DND-41 (cell line): ENCODE measurements at regions not wholly inside any gene's neighbourhood (a gene's known extent, or its start where the extent isn't known, plus 50 kb on each side); places are given as distances from the start of the nearest gene placed in this dataset.

Experiments
- ATAC-seq: fragments of 200-7000 bp; cut with Tn5 transposase; 3 replicates; pipeline ENCODE4 v1.9.1; 2021; ENCODE audit warnings: low read depth; ENCODE audit not compliant: insufficient read depth
- DNase-seq: peaks from one replicate; pipeline ENCODE4 v3.0.0-alpha.2; 2020
- H2AFZ ChIP-seq: 2 replicates; pipeline ENCODE4 v1.6.0; 2012; ENCODE audit warnings: low read depth, low read length
- H3K27ac ChIP-seq: 2 replicates; pipeline ENCODE4 v1.5.1; 2012; ENCODE audit warnings: low read length, inconsistent platforms
- H3K27me3 ChIP-seq: fragments of 200-600 bp; sonication (generic); 2 replicates; pipeline ENCODE4 v1.6.0; 2012; ENCODE audit warnings: low read length, mild to moderate bottlenecking, inconsistent platforms; ENCODE audit not compliant: insufficient read depth, poor library complexity
- H3K36me3 ChIP-seq: 2 replicates; pipeline ENCODE4 v1.5.1; 2012; ENCODE audit warnings: low read length, inconsistent platforms; ENCODE audit not compliant: insufficient read depth
- H3K4me1 ChIP-seq: 2 replicates; pipeline ENCODE4 v1.5.1; 2012; ENCODE audit warnings: mild to moderate bottlenecking, low read length; ENCODE audit not compliant: insufficient read depth
- H3K4me2 ChIP-seq: 2 replicates; pipeline ENCODE4 v1.6.0; 2012; ENCODE audit warnings: mild to moderate bottlenecking, moderate library complexity, low read length, inconsistent platforms; ENCODE audit not compliant: insufficient read depth
- H3K4me3 ChIP-seq, 2 experiments: fragments of 200-600 bp in 1 of 2; shearing (Covaris generic) in 1 of 2; 2 replicates each; pipeline ENCODE4 v1.5.1; 2012 to 2016; ENCODE audit warnings: inconsistent platforms in 2 of 2, low read length in 2 of 2, mild to moderate bottlenecking in 2 of 2, low read depth in 1 of 2, moderate library complexity in 1 of 2
- H3K79me2 ChIP-seq: 2 replicates; pipeline ENCODE4 v1.6.0; 2012; ENCODE audit warnings: low read length, inconsistent platforms; ENCODE audit not compliant: insufficient read depth
- H3K9ac ChIP-seq: 2 replicates; pipeline ENCODE4 v1.6.0; 2012; ENCODE audit warnings: low read depth, mild to moderate bottlenecking, inconsistent platforms, low read length, moderate library complexity
- H3K9me3 ChIP-seq: 2 replicates; pipeline ENCODE4 v1.5.1; 2012; ENCODE audit warnings: low read length, moderate library complexity, mild to moderate bottlenecking, inconsistent platforms; ENCODE audit not compliant: insufficient read depth, severe bottlenecking
- H4K20me1 ChIP-seq: 2 replicates; pipeline ENCODE4 v1.6.0; 2012; ENCODE audit warnings: low read length; ENCODE audit not compliant: insufficient read depth
- EZH2 ChIP-seq: IDR thresholded peaks from 3 replicates; pipeline ENCODE4 v1.6.1; 2012; ENCODE audit warnings: borderline replicate concordance, low read depth, mild to moderate bottlenecking, moderate library complexity, low read length, inconsistent platforms; ENCODE audit not compliant: severe bottlenecking
- TF ChIP-seq, protein P1 (sequence below): IDR thresholded peaks from 2 replicates; pipeline ENCODE4 v1.5.1; 2012; ENCODE audit warnings: borderline replicate concordance, low read length, moderate library complexity, mild to moderate bottlenecking; ENCODE audit not compliant: poor library complexity, severe bottlenecking; ENCODE audit errors: extremely low read depth

DNA sequence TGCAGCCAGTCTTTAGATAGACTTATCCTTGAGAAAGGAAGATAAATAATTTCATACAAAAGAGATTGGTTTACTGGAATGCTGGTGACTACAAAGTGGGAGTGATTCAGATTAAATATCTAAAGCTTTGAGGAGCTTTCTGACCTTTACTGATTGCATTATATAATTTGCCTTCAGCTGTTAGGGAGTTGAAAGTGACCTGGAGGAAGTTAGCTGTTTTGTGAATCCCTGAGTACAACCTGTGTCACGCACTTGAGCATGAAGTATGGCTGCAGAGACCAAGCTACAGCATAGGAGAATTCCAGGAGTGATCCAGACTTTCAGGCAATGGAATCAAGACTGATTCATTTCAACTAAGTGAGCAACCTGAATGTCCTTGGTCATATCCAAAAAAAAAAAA, 1848.3 kb upstream of the RAG2 start:
- Histone ChIP-seq H3K9me3 (no peaks in the 10 kb centered on the region), H3K4me1 (no peaks in the 10 kb centered on the region), H3K27ac (no peak overlapping the region), H3K27me3 (no peaks in the 10 kb centered on the region), H3K79me2 (no peaks in the 10 kb centered on the region), H3K4me3 (no peak overlapping the region), H3K9ac (no peak overlapping the region), H3K4me2 (no peak overlapping the region), H3K36me3 (no peaks in the 10 kb centered on the region), H4K20me1 (no peaks in the 10 kb centered on the region), H2AFZ (no peak overlapping the region)
- DNase-seq (no peak), ATAC-seq (no peak)
- TF ChIP-seq EZH2: no peak
- TF ChIP-seq, protein P1, sequence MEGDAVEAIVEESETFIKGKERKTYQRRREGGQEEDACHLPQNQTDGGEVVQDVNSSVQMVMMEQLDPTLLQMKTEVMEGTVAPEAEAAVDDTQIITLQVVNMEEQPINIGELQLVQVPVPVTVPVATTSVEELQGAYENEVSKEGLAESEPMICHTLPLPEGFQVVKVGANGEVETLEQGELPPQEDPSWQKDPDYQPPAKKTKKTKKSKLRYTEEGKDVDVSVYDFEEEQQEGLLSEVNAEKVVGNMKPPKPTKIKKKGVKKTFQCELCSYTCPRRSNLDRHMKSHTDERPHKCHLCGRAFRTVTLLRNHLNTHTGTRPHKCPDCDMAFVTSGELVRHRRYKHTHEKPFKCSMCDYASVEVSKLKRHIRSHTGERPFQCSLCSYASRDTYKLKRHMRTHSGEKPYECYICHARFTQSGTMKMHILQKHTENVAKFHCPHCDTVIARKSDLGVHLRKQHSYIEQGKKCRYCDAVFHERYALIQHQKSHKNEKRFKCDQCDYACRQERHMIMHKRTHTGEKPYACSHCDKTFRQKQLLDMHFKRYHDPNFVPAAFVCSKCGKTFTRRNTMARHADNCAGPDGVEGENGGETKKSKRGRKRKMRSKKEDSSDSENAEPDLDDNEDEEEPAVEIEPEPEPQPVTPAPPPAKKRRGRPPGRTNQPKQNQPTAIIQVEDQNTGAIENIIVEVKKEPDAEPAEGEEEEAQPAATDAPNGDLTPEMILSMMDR: no peak

DNA sequence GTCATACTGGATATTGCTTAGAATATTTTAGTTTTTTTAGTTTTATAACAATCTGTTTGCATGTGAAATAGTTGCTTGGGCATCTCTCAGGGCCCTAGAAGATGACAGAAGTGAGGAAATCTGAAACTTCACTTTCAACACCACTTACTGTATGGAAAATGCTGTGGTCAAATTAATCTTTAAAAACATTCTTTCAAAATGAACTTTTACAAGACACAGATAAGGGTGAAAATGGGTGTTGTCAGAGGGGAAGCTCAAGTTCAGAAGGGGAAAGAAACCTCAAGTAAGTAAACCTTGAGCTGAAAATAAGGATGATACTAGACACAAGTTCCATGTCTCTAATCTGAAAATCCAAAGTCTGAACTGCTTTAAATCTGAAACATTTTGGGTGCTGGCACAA, 1840.1 kb upstream of the RAG2 start:
- Histone ChIP-seq H3K4me3 (no peak overlapping the region), H3K4me1 (no peaks in the 10 kb centered on the region), H3K9ac (no peak overlapping the region), H3K9me3 (no peaks in the 10 kb centered on the region), H2AFZ (no peak overlapping the region), H3K4me2 (no peak overlapping the region), H3K27ac (no peak overlapping the region), H4K20me1 (no peaks in the 10 kb centered on the region), H3K36me3 (no peaks in the 10 kb centered on the region), H3K27me3 (no peaks in the 10 kb centered on the region), H3K79me2 (no peaks in the 10 kb centered on the region)
- TF ChIP-seq EZH2: no peak
- TF ChIP-seq, protein P1: no peak
- ATAC-seq (no peak), DNase-seq (no peak)

DNA sequence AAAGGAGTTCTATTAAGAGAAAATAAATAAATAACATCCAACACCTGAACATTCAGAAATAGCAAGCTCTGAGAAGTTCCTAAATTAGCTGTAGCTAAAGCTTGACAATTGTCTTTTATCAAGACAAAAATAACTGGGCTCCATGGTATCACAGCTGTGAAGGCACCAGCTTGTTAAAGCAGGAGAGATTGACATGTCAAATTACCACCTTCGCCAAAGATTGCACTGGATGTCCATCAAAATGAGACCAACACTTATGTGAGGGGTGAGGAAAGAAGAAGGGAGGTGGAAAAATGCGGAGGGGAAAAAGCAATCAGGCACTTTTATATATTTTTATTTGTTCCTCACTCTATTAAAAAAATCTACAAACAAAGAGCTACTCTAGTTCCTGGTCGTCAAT, 1827.5 kb upstream of the RAG2 start:
- no peak overlapping the region for H3K9ac ChIP-seq
- H4K20me1 ChIP-seq: no peaks in the 10 kb centered on the region
- no peaks in the 10 kb centered on the region for H3K4me1 ChIP-seq
- H3K79me2 ChIP-seq: no peaks in the 10 kb centered on the region
- no peak overlapping the region for H3K27ac ChIP-seq
- H3K36me3 ChIP-seq: no peaks in the 10 kb centered on the region
- no peak for TF ChIP-seq EZH2
- no peak overlapping the region for H3K4me3 ChIP-seq
- no peak overlapping the region for H2AFZ ChIP-seq
- ATAC-seq (no peak), DNase-seq (no peak)
- H3K27me3 ChIP-seq: no peaks in the 10 kb centered on the region
- no peaks in the 10 kb centered on the region for H3K9me3 ChIP-seq
- no peak overlapping the region for H3K4me2 ChIP-seq

DNA sequence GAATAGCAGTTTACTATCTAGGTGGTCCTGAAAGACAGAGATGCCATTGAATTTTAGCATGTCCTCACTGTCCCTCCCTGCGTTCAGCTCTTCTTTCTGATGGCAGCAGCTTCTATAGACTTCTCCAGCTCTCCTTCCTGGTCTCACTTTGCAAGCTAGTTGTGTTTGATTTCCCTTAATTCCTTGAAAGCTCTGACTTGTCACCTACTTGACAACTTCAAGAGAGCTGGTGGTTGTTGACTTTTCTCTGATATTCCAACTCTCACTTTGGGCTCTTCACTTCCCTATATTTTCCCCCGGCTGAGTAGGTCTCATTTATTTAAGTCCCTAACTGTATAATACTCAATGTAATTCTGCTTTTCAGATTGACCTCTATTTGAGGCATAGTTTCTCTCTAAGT, 1825.0 kb upstream of the RAG2 start:
- Histone ChIP-seq H3K9ac (no peak overlapping the region), H3K4me2 (no peak overlapping the region), H3K4me1 (no peaks in the 10 kb centered on the region), H3K9me3 (no peaks in the 10 kb centered on the region), H3K79me2 (no peaks in the 10 kb centered on the region), H3K27me3 (no peaks in the 10 kb centered on the region), H3K4me3 (no peak overlapping the region), H2AFZ (no peak overlapping the region), H3K36me3 (no peaks in the 10 kb centered on the region), H3K27ac (no peak overlapping the region), H4K20me1 (no peaks in the 10 kb centered on the region)
- DNase-seq (no peak), ATAC-seq (no peak)
- TF ChIP-seq, protein P1: no peak
